ENCODE measurements at regions not wholly inside any gene's neighbourhood (a gene's known extent, or its start where the extent isn't known, plus 50 kb on each side); places are given as distances from the start of the nearest gene placed in this dataset.

DNA sequence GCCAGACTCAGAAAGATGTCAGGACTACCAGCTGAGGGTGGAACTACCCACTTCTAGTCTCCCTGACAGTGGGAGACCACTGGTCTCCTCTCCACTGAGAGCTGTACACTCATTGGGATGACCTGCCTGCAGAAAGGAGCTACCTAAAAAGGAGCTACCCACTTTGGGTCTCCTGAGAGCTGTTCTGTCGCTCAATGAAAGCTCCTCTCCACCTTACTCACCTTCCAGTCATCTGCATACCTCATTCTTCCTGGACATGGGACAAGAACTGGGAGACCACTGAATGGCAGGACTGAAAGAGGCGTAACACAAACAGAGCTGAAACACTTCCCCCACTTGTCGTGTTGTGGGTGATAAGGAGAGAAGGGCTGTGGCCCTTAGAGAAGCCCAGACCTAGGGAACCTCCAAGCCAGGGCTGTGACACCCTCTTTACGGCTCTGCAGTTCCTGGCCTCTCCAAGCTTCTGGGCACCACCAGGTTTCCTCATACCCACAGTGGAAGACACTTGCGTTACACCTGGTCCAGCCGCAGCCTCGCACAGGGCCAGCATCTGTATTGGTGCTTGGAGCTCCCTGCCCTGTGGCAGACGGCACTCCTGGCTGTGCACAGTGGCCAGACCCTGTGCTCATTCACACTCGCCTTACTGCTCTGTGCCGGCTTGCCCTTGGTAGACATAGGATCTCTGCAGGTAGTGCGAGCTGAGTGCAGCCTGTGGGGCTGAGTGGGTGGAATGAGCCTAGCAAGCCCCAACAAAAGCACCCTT is 54.9 kb upstream of the SLITRK6 start:
- TF ChIP-seq POLR2A (IDR thresholded peaks at IDR 0.05; ENCODE audit: borderline replicate concordance, extremely low read depth, insufficient read depth, insufficient read length) (no peak), EZH2 (IDR thresholded peaks at IDR 0.05) (no peak), CEBPB (IDR thresholded peaks at IDR 0.05; ENCODE audit: low read depth) (no peak), ZNF274 (IDR thresholded peaks at IDR 0.05; ENCODE audit: low read depth, low read length) (no peak), FOSL1 (IDR thresholded peaks at IDR 0.05; ENCODE audit: low read depth) (no peak), ATF3 (IDR thresholded peaks at IDR 0.05) (no peak), YY1 (IDR thresholded peaks at IDR 0.05; ENCODE audit: extremely low read depth, insufficient replicate concordance, low read depth, low read length) (no peak), ZBTB33 (IDR thresholded peaks at IDR 0.05; ENCODE audit: extremely low read depth, insufficient replicate concordance, low read length) (no peak), POLR2AphosphoS5 (IDR thresholded peaks at IDR 0.05; ENCODE audit: low read depth, low read length) (no peak)
- TF ChIP-seq, protein P1, sequence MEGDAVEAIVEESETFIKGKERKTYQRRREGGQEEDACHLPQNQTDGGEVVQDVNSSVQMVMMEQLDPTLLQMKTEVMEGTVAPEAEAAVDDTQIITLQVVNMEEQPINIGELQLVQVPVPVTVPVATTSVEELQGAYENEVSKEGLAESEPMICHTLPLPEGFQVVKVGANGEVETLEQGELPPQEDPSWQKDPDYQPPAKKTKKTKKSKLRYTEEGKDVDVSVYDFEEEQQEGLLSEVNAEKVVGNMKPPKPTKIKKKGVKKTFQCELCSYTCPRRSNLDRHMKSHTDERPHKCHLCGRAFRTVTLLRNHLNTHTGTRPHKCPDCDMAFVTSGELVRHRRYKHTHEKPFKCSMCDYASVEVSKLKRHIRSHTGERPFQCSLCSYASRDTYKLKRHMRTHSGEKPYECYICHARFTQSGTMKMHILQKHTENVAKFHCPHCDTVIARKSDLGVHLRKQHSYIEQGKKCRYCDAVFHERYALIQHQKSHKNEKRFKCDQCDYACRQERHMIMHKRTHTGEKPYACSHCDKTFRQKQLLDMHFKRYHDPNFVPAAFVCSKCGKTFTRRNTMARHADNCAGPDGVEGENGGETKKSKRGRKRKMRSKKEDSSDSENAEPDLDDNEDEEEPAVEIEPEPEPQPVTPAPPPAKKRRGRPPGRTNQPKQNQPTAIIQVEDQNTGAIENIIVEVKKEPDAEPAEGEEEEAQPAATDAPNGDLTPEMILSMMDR (IDR thresholded peaks at IDR 0.05 in 2 of 3, conservative IDR thresholded peaks at IDR 0.05 in 1 of 3; ENCODE audit: borderline replicate concordance in 1 of 3, insufficient read depth in 1 of 3, low read depth in 2 of 3, low read length in 2 of 3) = no peak
- TF ChIP-seq, protein P2, sequence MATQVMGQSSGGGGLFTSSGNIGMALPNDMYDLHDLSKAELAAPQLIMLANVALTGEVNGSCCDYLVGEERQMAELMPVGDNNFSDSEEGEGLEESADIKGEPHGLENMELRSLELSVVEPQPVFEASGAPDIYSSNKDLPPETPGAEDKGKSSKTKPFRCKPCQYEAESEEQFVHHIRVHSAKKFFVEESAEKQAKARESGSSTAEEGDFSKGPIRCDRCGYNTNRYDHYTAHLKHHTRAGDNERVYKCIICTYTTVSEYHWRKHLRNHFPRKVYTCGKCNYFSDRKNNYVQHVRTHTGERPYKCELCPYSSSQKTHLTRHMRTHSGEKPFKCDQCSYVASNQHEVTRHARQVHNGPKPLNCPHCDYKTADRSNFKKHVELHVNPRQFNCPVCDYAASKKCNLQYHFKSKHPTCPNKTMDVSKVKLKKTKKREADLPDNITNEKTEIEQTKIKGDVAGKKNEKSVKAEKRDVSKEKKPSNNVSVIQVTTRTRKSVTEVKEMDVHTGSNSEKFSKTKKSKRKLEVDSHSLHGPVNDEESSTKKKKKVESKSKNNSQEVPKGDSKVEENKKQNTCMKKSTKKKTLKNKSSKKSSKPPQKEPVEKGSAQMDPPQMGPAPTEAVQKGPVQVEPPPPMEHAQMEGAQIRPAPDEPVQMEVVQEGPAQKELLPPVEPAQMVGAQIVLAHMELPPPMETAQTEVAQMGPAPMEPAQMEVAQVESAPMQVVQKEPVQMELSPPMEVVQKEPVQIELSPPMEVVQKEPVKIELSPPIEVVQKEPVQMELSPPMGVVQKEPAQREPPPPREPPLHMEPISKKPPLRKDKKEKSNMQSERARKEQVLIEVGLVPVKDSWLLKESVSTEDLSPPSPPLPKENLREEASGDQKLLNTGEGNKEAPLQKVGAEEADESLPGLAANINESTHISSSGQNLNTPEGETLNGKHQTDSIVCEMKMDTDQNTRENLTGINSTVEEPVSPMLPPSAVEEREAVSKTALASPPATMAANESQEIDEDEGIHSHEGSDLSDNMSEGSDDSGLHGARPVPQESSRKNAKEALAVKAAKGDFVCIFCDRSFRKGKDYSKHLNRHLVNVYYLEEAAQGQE (IDR thresholded peaks at IDR 0.05; ENCODE audit: low read depth) = no peak

Measured in HCT116 (cell line).